Muscle layer of colon (tissue), 2 donors: ENCODE measurements at regions not wholly inside any gene's neighbourhood (a gene's known extent, or its start where the extent isn't known, plus 50 kb on each side); places are given as distances from the start of the nearest gene placed in this dataset.

Experiments
- H3K27ac ChIP-seq: one replicate; pipeline ENCODE4 v1.7.0; 2013; ENCODE audit warnings: low read depth, mild to moderate bottlenecking, low read length, moderate library complexity
- H3K27me3 ChIP-seq, 2 donors: one replicate each; pipeline ENCODE4 v1.7.0; 2013; ENCODE audit warnings: low read length in 2 of 2, mild to moderate bottlenecking in 2 of 2; ENCODE audit not compliant: insufficient read depth in 2 of 2, control insufficient read depth in 1 of 2
- H3K36me3 ChIP-seq: one replicate; pipeline ENCODE4 v1.7.0; 2013; ENCODE audit warnings: mild to moderate bottlenecking, low read length; ENCODE audit not compliant: insufficient read depth
- H3K4me1 ChIP-seq: one replicate; pipeline ENCODE4 v1.7.0; 2013; ENCODE audit warnings: mild to moderate bottlenecking, low read length; ENCODE audit not compliant: insufficient read depth
- H3K4me3 ChIP-seq, 2 donors: one replicate each; pipeline ENCODE4 v1.7.0; 2013; ENCODE audit warnings: low read length in 2 of 2, low read depth in 1 of 2, mild to moderate bottlenecking in 1 of 2, moderate library complexity in 1 of 2
- H3K9ac ChIP-seq: one replicate; pipeline ENCODE4 v1.7.0; 2013; ENCODE audit warnings: low read length
- H3K9me3 ChIP-seq: one replicate; pipeline ENCODE4 v1.7.0; 2013; ENCODE audit warnings: mild to moderate bottlenecking, low read length
- donor health status: abdominal sarcoma.
- donor health status: Adenocarcinoma of cecum.

DNA sequence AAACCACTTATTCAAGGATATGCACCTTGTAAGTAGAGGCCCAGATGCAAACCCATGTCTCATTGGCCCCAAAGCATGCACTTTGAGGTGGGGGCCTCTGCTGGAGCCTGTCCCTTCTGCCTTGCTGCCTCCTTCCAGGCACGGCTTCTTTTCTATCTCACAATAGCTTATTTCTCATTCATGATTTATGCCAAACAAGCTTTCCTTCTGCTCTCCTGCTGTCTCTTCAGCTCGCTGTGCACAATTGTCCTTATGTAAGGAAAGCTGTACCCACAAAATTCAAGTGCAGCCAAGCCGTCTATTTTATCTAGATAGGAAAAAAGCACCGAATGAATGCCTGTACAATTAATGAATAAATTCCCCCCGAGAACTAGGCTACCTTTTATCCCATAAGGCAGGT is 124.8 kb upstream of the PACRGL start:
- Histone ChIP-seq H3K9me3 (no peaks in the 10 kb centered on the region), H3K9ac (no peak overlapping the region), H3K27ac (no peak overlapping the region), H3K36me3 (no peaks in the 10 kb centered on the region), H3K4me3 (no peak overlapping the region), H3K4me1 (no peaks in the 10 kb centered on the region), H3K27me3 (no peaks in the 10 kb centered on the region)

DNA sequence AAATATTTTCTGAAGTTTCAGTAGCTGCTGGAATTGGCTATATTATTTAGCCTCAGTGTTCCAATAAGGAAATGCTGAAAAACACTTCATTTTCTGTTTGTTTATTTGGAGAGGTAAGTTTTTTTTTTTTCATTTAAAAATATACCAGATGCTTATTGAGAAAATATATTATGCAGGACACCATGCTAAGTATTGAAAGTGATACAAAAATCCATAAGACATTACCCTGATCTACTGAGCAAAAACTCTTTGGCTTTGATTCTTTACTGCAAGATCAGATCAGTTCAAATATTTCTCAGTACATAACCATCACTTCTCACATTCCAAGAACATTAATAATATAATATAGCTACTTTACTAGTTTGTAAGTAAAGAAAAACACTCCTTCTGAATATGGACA is 123.4 kb upstream of the PACRGL start:
- no peak overlapping the region for H3K4me3 ChIP-seq
- no peaks in the 10 kb centered on the region for H3K4me1 ChIP-seq
- H3K27ac ChIP-seq, result no peak overlapping the region
- H3K9me3 ChIP-seq, result no peaks in the 10 kb centered on the region
- H3K9ac ChIP-seq, result no peak overlapping the region
- H3K27me3 ChIP-seq, result no peaks in the 10 kb centered on the region
- no peaks in the 10 kb centered on the region for H3K36me3 ChIP-seq

DNA sequence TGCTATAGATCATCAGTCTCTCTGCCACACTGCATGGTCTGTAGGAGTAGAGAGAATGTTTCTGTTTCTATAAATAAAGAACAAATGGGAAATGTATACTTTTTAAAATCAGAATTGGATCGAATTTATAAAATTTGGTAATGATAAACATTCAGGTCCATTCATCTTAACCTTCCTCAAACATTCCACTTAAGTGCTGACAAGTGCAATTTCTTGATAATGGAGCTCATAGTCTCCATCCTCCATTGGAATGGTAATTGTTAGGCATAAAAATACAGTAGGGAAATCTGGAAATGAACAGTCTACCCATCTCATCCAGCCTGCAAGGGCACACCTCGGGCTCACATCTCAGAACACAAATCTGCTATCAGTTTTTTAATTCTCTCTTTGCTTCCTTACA is 122.6 kb upstream of the PACRGL start:
- Histone ChIP-seq H3K27ac (no peak overlapping the region), H3K4me1 (no peaks in the 10 kb centered on the region), H3K36me3 (no peaks in the 10 kb centered on the region), H3K4me3 (no peak overlapping the region), H3K9ac (no peak overlapping the region), H3K27me3 (no peaks in the 10 kb centered on the region), H3K9me3 (no peaks in the 10 kb centered on the region)

DNA sequence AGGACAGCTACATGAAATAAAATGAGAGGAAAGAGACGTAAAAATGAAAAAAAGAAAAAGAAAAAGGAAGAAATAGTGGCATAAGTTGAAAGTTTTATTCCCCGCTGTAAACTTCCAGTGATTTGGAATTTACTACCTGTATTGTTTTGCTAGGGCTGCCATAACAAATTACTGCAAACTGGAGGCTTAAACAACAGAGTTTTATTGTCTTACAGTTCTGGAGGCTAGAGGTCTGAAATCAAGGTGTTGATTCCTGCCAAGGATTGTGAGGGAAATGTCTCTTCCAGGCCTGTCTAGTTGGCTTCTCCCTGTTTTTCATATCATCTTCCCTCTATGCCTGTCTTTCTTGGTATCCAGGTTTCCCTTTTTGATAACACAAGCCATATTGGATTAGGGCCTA is 119.4 kb upstream of the PACRGL start:
- no peak overlapping the region for H3K9ac ChIP-seq
- H3K9me3 ChIP-seq, result no peaks in the 10 kb centered on the region
- no peaks in the 10 kb centered on the region for H3K36me3 ChIP-seq
- H3K4me1 ChIP-seq, result no peaks in the 10 kb centered on the region
- H3K27ac ChIP-seq, result no peak overlapping the region
- no peaks in the 10 kb centered on the region for H3K27me3 ChIP-seq
- H3K4me3 ChIP-seq, result no peak overlapping the region

DNA sequence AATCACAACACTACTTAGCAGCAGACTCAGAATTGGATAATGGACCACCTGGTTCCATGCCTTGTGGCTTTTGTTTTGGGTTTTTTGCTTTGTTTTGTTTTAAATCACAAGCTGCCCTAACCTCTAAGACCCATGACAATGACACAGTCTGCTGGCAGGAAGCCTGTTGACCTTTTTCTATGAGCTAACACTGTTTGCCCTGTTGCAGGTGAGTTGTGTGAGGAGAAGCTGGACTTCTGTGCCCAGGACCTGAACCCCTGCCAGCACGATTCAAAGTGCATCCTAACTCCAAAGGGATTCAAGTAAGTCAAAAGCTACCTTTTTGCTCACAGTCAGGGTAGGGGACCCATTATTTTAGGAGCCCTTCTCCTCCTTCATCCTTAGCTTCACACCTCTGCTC is 110.8 kb upstream of the PACRGL start:
- peaks cover 25% of the 10 kb centered on the region for H3K4me1 ChIP-seq
- H3K9ac ChIP-seq, result no peak overlapping the region
- peaks cover 6% of the 10 kb centered on the region for H3K36me3 ChIP-seq
- H3K27ac ChIP-seq, result no peak overlapping the region
- no peaks in the 10 kb centered on the region for H3K27me3 ChIP-seq
- H3K9me3 ChIP-seq, result no peaks in the 10 kb centered on the region
- H3K4me3 ChIP-seq, result no peak overlapping the region

DNA sequence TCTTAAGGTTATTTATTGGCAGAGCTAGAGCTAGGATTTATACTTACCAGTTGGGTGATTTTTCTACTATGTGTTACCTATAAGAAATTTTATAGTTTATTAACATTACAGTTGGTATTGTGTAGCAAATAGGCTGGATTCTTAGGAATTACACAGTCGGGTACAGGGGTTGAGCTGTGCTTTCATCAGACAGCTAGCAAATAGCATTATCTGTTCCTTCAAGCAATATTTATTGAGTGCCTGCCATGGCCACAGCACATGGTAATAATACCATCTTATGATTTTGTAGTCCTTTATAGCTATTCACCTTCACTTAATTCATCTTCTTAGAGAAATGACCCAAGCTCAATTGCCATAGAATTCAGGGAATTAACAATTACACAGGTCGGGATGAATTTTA is 109.4 kb upstream of the PACRGL start:
- Histone ChIP-seq H3K4me1 (peaks cover 25% of the 10 kb centered on the region), H3K4me3 (no peak overlapping the region), H3K36me3 (peaks cover 6% of the 10 kb centered on the region), H3K9me3 (no peaks in the 10 kb centered on the region), H3K9ac (no peak overlapping the region), H3K27me3 (no peaks in the 10 kb centered on the region), H3K27ac (no peak overlapping the region)

DNA sequence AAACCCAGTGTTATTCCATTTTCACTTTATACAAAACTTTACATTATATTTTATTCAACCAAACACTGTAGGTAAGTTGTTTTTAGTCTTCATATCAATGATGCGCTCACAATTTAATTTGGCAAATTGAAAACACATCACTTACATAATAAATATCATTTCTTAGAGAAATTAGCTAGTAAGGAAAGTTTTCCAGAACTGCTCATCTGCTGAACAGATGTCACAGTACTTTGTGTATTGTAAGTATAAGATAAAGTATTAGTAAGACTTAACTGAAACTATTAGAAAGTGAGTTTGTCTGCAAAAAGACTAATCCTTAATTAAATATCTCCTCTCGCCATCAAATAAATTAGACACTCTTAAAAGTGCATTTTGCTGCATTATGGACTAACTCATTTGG is 108.7 kb upstream of the PACRGL start:
- Histone ChIP-seq H3K4me3 (no peak overlapping the region), H3K27me3 (no peaks in the 10 kb centered on the region), H3K27ac (no peak overlapping the region), H3K4me1 (peaks cover 25% of the 10 kb centered on the region), H3K9ac (no peak overlapping the region), H3K36me3 (peaks cover 13% of the 10 kb centered on the region), H3K9me3 (no peaks in the 10 kb centered on the region)

DNA sequence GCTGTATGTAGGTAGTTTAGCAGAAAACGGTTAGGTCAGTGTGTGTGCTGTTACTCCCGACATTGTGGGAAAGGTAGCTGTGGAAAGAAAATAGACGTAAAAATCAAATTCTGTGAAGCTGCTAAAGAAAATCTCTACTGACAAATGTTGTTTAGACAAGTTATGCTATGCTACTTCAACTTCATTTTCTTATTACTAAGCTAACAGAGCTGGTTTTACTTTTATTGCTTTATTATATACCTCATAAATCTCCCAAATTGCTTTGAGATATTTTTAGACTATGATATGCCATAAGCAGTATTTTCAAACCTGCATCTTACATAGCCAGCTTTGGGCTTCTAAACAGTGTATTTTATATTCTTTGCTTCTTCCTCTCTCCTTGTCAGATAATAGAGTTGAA is 108.2 kb upstream of the PACRGL start:
- H3K4me3 ChIP-seq, result no peak overlapping the region
- H3K9ac ChIP-seq, result no peak overlapping the region
- H3K9me3 ChIP-seq, result no peaks in the 10 kb centered on the region
- peaks cover 14% of the 10 kb centered on the region for H3K36me3 ChIP-seq
- no peak overlapping the region for H3K27ac ChIP-seq
- H3K4me1 ChIP-seq, result peaks cover 25% of the 10 kb centered on the region
- no peaks in the 10 kb centered on the region for H3K27me3 ChIP-seq

DNA sequence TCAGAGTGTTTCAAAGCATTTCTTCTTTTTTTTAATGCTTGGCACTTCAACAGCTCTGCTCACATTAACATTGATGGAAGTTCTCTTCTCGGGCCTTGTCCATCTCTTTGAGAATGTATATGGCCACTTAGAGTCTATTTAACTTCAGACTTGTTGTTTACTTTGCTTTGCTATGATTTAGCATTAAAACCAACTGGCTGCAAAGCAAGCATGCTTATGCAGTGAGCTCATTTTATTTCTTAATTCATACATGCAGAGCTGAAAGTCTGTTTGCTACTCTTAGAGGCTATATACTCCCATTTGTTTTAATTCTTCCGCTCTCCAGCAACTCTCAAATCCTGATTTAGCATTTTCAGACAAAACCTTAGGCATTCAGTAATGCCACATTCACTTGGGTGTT is 107.6 kb upstream of the PACRGL start:
- H3K4me1 ChIP-seq, result peaks cover 25% of the 10 kb centered on the region
- H3K4me3 ChIP-seq, result no peak overlapping the region
- H3K9ac ChIP-seq, result no peak overlapping the region
- H3K36me3 ChIP-seq, result peaks cover 19% of the 10 kb centered on the region
- H3K9me3 ChIP-seq, result no peaks in the 10 kb centered on the region
- H3K27me3 ChIP-seq, result no peaks in the 10 kb centered on the region
- no peak overlapping the region for H3K27ac ChIP-seq

DNA sequence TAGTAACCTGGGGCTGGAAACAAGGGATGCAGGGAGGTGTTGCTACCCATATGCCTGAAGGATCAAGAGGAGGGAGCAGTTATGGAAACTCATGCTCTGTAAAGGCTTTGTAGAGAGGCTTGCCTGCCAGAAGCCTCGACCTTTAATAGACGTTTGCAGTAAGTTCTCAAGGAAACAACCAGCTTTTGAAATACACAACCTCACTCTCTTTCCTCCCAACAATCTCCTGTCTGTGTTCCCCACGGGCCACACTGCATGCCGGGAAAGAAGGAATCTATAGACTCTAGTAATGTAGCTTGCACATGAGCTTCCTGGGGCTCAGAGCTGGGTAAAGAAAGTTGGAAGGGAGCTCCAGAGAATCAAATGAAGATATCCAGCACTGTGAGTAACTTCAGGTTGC is 101.6 kb upstream of the PACRGL start:
- Histone ChIP-seq H3K4me3 (no peak overlapping the region), H3K27me3 (no peaks in the 10 kb centered on the region), H3K9me3 (no peaks in the 10 kb centered on the region), H3K27ac (no peak overlapping the region), H3K4me1 (peaks cover under 1% of the 10 kb centered on the region), H3K9ac (no peak overlapping the region), H3K36me3 (peaks cover 26% of the 10 kb centered on the region)

DNA sequence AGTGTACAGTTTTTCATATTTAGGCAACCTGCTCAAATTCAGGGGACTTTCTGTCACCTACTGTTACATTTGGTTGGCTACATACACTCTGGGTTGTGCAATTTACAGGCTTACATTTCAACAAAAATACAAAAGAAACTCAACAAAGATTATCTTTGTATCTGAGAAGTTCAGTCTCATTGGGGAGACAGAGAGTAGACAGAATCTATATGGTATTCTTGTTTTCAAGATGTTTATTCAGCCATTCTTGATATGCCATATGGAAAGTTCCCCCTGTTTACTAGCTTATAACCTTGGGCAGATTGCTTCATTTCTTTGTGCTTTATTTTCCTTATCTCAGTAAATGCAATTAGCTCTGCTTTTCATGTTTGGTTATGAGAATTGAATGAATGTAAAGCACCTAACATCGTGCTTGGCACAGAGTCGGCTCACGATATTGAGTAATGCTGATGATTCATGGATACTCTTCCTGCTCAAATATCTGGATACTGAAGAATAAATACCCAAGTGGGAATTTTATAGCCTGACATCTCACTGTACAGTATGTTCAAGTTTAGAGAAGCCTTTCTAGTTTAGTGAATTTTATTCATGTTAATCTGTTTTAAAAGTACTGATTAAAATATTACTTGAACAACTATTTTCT is 96.5 kb upstream of the PACRGL start:
- no peak overlapping the region for H3K27ac ChIP-seq
- H3K4me1 ChIP-seq, result peaks cover 4% of the 10 kb centered on the region
- no peaks in the 10 kb centered on the region for H3K9me3 ChIP-seq
- peaks cover 3% of the 10 kb centered on the region for H3K36me3 ChIP-seq
- H3K27me3 ChIP-seq, result no peaks in the 10 kb centered on the region
- no peak overlapping the region for H3K4me3 ChIP-seq
- H3K9ac ChIP-seq, result no peak overlapping the region

DNA sequence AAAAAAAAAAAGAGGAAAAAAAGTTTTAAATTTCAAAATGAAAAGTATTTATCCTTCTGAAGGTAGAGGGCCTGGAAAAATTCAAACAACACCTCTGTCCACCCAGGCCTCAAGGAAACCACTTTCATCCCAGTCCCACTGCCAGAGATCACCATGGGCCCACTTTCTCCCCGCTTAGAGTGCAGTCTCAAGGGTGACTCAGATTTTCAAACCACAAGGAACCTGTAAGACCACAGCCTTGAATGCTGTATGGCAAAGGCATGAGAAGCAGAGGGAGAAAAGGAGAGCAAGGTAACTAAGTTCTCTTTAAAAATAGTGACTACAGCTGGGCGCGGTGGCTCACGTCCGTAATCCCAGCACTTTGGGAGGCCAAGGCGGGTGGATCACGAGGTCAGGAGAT is 87.9 kb upstream of the PACRGL start:
- H3K27ac ChIP-seq, result no peak overlapping the region
- no peaks in the 10 kb centered on the region for H3K27me3 ChIP-seq
- no peak overlapping the region for H3K9ac ChIP-seq

More for the DNA sequence above, 87.9 kb upstream of the PACRGL start:
- no peak overlapping the region for H3K4me3 ChIP-seq
- no peaks in the 10 kb centered on the region for H3K9me3 ChIP-seq
- peaks cover 21% of the 10 kb centered on the region for H3K4me1 ChIP-seq
- no peaks in the 10 kb centered on the region for H3K36me3 ChIP-seq
